Stimulated activated CD4-positive, alpha-beta T cell treated with anti-CD3 and anti-CD28 coated beads, TNF-alpha, amount 100 ng/mL, for 24 hours (primary cell): ENCODE measurements at regions not wholly inside any gene's neighbourhood (a gene's known extent, or its start where the extent isn't known, plus 50 kb on each side); places are given as distances from the start of the nearest gene placed in this dataset.
"Not testable (repeated sequence)": the region's sequence is repeated elsewhere in the genome, so short reads cannot be mapped to it uniquely, and the experiment has no call there.

Experiments used
- DNase-seq, 3 experiments: peaks; one replicate each; pipeline ENCODE4 v3.0.0-alpha.2; 2020; ENCODE audit warnings: low read depth in 3 of 3

DNA sequence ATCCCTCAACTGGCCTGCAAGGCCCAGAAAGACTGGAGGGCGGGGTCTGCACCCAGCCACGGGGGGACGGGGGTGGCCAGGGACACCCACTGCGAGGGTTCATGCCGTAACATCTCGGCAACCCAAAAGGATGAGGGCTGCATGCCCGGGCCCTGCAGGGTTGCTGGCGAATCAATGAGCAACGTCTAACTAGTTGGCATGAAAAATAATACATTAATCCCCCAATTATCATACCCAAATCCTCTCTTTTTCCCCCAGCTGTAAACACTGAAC lies 232.2 kb downstream of the TUBA3C start:
- no peak for DNase-seq

DNA sequence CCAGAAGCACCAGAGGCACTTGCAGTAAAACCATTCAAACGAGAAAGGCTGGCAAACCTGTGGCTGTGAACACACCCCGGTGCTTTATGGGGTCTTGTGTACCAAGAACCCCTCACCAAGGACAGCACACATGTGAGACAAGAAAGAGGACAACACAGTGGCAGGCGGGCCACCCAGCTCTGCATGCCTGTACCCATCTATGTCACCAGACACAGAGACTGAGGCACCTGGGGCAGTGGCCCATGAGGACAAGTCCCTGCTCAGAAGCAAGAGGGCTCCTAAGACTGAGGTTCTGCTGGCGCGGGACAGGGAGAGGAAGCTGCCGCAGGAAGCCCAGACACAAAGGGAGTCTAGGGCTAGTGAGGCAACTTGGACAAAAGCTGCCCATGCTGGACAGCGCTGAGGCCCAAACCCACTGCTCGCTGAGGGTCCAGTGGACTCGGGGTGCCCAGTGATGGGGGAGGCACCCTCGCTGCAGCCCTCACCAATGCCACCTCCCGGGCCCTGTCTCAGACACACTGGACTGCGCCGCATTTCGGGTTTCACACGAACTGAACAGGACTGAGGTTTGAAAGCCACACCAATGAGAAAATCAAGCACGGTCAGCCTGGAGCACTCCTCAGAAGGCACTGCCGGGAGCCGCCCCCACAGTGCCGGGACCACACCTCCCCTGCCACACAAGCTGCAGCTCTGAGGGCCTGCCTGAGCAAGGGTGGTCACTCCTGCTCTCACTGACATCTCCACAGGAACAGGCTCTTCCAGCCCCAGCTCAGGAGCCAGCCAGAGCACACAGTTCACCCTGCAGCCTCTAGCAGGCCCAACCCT lies 232.7 kb downstream of the TUBA3C start:
- no peak for DNase-seq

DNA sequence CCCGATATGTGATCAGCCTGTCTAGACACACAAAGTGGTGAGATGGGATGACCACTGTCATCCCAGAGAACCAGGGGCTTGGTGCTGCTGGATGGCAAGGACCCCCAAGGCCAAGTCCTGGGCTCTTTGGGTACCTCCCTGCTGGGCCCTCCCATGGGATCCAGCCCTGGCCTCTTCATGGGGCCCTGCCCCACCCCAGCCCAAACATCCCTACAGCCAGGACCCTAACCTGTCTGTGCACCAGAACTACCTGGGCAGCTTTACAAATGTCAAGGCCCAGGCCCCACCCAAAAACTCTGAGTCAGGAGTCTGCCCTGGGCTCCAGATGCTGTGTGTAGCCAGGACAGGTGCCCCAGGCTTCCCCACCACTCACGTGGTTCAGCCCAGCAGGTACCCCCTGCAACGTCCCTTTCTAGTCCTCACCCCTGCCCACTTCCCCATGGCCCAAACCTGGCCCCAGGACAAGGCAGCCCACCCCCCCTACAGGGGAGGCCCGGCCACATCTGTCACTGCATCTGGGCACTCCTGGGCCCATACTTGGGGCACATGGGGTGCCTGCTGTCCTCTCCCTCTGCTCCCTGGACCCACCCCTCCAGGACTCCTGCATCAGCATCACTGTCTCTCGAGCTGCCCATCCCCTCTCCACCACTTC lies 233.5 kb downstream of the TUBA3C start:
- no peak for DNase-seq

DNA sequence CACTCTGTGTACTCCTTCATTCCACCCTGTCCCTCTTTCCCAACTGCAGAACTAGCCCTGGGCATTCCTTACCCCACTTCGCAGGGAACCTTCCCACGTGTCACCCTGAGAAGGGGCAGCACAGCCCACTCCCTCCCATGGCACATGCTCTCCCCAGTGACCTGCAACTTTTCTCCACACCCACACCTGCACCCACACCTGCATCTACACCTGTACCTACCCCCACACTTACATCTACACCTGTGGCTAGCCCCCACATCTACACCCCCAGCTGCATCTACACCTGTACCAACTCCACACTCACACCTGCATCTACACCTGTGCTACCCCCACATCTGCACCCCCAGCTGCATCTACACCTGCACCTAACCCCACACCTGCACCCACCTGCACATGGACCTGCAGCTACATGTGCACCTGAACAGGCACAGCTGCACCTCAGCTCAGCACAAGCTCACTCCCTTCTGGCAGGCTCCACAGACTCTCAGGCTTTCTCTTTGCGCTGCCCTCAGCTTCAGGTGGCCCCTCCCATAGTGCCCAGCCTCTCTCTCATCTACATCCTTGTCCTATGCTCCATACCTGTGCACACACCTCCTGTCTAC lies 234.1 kb downstream of the TUBA3C start:
- DNase-seq = no peak

DNA sequence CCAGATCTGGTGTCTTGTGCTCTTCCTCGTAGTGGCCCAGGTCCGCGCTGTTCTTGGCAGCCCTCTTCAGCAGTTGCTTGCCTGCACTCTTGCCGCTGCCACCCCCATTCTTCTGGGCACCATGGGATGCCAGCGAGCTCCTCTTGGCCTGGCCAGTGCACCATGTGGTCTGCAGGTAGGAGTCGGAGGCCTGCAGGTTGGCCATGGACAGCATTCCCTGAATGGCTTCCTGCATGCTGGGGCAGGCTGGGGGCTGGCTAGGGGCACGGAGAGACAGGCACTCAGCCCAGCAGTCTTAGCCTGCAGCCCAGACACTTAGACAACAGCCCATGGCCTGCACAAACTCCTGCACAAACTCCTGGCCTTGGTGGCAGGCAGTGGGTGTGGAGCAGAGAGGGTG lies 234.9 kb downstream of the TUBA3C start:
- DNase-seq = no peak

DNA sequence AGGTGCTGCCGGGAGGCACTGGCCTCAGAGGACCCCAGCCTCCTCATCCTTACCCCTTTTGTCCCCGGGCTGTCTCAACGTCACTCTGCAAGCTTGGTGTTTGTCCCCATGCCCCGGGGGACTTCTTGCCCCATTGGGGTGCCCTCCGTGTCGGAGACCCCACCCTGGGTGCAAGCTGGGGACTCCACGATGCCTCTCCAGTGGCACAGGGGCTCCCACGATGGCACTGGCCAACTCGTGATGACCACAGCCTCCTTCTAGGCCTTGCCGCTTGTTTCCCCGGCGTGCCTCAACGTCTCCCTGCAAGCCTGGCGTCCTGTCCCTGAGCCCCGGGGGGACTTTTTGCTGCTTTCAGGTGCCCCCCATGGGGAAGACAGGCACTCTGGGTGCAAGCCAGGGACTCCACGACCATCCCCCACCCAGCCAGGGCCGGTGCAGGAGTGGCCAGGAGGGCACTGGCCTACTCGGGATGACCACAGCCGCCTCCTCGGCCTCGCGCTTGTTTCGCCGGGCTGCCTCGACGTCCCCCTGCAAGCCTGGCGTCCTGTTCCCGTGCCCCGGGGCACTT lies 237.0 kb downstream of the TUBA3C start:
- no peak for DNase-seq

DNA sequence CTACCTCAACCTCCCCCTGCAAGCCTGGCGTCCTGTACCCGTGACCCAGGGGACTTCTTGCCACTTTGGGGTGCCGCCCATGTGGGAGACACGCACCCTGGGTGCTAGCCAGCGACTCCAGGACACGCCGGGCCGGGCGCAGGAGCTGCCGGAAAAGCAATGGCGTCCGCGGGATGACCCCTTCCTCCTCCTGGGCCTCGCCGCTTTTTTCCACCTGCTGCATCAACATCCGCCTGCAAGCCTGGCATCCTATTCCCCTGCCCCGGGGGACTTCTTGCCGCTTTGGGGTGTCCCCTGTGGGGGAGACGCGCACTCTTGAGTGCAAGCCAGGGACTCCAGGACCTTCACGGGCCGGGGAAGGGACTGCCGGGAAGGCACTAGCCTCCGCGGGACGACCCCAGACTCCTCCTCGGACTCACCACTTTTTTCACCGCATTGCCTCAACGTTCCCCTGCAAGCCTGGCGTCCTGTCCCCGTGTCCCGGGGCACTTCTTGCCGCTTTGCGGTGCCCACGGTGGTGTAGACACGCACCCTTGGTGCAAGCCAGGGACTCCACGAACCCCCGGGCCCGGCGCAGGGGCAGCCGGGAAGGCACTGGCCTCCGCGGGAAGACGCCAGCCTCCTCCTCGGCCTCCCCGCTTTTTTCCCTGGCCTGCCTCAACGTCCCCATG lies 237.8 kb downstream of the TUBA3C start:
- DNase-seq = no peak

DNA sequence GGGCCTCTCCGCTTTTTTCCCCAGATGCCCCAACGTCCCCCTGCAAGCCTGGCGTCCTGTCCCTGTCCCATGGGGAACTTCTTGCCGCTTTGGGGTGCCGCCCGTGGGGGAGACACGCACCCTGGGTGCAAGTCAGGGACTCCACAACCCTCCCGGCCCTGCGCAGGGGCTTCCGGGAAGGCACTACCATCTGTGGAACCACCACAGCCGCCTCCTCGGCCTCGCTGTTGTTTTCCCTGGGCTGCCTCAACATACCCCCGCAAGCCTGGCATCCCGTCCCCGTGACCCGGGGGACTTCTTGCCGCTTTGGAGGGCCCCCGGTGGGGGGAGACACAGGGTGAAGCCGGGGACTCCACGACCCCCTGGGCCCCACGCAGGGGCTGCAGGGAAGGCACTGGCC lies 238.4 kb downstream of the TUBA3C start:
- DNase-seq = no peak

DNA sequence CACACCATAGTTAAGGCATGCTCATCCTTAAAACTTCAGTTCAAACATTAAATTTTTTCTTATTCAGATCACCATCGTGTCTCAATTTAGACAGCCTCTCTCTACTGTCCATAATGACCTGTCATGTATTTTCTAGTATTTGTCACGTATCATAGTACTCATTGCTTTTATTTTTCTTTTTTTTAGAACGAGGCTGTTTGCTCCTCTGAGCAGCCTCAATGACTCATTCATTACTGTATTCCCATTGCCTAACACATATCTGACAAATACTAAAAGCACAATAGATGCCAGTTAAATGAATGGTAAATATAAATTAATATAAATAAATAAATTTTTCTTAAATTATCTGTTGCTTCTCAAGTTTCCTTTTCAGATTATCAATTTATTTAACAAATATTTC lies 245.5 kb downstream of the TUBA3C start:
- no peak for DNase-seq

DNA sequence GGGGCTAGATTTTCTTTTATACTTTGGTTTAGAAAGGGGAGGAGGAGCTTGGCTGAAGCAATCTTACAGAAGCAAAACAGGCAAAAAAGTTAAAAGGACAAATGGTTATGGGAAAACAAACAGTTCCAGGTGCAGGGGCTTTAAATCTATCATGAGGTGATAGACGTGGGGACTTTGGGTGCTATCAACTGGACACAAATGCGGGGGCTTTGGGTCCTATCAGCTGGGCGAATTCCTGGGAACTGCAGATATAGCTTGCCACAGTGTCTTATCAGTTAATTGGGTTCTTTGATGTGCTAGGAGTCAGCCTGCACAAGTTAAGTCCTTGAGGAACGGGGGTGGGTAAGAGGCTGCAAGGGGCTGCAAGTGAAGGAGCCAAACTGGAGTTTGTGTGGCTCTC lies 260.6 kb downstream of the TUBA3C start:
- no peak for DNase-seq

DNA sequence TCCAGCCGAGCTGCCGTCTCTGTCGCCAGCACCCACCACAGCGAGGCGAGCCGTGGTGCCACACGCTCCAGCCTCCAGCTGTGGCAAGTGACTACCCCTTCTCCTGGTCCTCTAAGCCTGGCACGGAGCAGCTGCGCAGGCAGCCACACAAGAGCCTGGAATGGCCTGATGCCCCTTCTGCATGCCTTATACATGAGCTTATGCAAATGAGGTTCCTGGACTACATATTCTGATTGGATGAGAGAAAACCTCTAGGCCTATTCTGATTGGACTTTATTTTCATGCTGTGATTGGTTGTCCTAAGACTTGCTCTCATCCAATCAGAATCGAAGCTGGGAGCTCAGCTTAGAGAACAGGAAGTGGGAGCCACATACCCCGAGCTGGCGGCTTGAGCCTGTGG lies 276.5 kb downstream of the TUBA3C start:
- not testable (repeated sequence) for DNase-seq

DNA sequence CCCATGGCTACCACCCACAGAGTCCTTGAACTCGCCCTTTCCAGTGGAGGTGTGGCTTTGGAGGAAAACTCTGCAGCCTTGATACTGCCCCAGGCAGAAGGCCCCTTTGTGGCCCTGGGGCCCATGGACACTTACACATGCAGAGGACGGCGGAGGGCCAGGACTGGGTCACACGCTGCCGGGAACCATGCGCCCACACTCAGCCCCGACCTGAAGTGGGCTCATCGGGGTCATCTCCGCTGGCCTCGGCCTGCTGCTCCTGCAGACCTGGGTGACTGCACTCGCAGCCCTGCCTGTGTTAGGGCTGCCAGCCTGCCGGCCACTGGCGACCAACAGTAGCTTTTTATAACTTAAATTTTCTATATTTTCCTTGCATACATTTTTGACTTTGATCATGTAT lies 286.2 kb downstream of the TUBA3C start:
- DNase-seq = not testable (repeated sequence)

DNA sequence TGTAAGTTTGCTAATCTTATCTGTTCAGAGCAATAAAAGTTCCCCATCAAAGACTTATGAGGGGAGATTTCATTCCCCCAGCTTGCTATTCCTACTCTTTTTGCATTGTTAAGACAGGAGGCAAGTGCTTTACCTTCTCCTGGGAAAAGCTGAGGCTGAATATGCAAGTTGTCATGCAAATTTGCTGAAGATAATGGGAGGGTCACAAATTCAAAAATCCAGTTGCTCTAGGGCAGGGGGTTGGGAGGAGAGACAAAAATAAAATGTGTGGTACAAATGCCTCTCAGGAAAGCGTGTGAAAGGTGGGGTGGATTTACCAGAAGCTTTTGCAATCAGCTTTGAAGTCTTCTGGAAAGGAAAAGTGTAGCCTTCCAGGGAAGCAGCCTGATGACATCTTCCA lies 290.4 kb downstream of the TUBA3C start:
- DNase-seq = not testable (repeated sequence)

DNA sequence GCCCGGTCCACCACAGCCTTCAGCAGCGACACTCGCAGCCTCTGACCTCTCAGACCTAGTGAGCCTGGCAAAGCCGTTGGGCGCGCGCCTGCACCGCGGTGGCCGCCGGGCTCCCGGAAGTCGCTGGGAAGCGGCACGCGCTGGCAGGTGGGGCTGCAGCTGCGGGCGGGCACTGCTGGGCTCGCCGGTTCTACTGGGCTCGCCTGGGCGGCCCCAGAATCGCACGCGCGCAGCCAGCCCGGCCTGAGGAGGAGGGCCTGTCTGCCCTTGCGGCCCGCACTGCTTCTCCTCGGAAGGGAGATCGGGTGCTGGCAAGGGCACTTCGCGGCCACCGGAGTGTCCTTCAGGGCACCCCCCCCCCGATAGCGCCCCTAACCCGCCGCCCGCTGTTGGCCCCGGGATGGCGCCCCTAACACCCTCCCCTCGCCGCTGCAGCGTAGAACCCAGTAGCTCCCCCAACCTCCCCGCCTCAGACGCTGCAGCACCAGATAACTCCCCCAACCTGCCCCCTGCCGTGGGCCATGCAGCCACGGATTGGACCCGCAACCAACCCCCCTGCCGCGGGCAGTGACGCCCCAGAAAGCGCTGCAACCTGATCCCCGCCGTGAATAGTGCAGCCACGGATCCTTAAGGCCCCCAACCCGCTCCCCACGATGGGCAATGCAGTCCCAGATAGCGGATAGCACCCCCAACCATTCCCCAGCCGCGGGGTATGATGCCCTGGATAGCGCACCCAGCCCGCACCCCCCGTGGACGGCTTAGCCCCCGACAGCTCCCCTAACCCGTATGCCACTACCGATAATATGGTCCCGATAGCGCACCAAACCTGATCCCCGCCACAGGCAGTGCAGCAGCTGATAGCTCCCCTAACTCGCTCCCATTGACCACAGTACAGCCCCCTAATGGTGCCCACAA lies 306.5 kb downstream of the TUBA3C start:
- DNase-seq = not testable (repeated sequence)

DNA sequence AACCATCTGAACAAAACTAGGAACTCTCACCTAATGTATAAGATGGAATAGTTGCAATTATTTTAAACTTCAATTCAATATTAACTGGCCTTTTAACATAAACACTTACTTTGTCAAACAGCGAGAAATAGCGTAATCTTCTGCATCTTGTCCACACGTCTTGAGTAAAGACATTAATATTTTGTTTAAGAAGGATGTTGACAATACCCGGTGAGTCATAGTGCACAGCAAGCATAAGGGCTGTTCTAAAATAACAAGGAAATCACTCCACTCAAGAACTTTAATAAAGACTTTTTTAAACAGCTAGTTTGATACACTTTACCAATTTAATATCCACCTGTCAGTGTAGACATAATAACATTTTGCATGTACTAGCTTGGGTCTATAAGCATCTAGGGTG lies 311.1 kb downstream of the TUBA3C start:
- DNase-seq = not testable (repeated sequence)

DNA sequence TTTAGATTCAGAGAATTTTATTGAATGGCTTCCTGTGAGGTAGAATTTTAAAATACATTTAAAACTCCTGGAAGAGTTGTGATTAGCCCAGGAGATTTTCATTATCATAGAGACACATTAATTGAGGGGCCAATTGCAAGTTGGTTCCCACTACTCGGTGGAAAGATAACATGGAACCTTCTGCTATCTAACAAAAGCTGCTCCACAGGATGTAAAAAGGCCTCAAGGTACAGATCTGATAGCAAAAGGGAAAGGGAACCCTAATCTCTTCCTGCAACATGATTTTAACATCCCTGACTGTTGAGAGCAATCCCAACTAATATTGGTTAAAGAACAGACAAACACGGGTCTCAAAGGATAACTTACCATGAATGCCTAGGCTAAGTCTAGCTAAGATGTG lies 312.3 kb downstream of the TUBA3C start:
- not testable (repeated sequence) for DNase-seq

DNA sequence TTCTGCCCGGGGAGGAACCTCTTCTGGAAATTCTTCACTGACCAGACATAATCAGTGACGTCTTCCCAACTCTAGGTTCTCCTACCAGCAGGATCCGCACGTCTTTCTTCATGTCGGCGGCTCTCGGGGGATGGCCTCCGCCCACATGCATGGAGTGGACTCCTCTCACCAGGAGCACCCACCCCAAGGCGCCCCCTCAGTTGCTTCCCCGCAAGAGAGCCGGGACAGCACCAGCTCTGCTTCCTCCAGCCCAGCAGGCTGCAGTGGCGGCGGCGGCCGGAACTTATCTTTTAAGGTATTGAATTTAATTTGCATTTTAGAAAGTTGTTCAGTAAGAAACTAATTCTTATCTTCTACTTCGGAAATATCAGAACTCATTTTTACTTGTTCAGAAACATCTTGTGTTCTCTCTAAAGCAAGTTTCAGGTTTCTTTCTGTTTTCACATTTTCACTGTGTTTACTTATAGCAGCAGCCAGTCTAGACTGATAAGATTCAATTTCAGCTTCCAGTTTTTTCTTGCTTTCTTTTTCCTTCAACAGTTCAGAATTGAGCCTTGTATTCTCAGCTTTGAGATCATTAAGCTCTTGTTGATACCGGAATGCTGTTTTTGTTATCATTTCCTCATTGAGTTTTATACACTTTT lies 343.5 kb downstream of the TUBA3C start:
- not testable (repeated sequence) for DNase-seq

DNA sequence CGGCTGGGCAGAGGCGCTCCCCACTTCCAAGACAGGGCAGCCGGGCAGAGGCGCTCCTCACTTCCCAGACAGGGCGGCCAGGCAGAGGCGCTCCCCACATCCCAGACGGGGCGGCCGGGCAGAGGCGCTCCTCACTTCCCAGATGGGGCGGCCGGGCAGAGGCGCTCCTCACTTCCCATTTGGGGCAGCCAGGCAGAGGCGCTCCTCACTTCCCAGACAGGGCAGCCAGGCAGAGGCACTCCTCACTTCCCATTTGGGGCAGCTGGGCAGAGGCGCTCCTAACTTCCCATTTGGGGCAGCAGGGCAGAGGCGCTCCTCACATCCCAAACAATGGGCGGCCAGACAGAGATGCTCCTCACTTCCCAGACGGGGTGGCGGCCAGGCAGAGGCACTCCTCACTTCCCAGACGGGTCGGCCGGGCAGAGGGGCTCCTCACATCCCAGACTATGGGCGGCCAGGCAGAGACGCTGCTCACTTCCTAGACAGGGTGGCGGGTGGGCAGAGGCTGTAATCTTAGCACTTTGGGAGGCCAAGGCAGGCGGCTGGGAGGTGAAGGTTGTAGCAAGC lies 344.4 kb downstream of the TUBA3C start:
- DNase-seq = not testable (repeated sequence)

DNA sequence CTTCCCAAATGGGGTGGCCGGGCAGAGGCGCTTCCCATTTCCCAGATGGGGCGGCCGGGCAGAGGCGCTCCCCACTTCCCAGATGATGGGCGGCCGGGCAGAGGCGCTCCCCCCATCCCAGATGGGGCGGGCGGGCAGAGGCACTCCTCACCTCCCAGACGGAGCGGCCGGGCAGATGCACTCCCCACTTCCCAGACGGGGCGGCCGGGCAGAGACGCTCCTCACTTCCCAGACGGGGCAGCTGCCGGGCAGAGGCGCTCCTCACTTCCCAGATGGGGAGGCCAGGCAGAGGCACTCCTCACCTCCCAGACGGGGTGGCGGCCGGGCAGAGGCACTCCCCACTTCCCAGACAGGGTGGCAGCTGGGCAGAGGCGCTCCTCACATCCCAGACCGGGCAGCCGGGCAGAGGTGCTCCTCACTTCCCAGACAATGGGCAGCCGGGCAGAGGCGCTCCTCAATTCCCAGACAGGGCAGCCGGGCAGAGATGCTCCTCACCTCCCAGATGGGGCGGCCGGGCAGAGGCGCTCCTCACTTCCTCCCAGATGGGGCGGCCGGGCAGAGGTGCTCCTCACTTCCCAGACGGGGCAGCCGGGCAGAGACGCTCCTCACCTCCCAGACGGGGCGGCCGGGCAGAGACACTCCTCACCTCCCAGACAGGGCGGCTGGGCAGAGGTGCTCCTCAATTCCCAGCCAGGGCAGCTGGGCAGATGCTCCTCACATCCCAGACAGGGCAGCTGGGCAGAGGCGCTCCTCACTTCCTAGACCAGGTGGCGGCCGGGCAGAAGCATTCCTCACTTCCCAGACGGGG lies 345.0 kb downstream of the TUBA3C start:
- DNase-seq = not testable (repeated sequence)

DNA sequence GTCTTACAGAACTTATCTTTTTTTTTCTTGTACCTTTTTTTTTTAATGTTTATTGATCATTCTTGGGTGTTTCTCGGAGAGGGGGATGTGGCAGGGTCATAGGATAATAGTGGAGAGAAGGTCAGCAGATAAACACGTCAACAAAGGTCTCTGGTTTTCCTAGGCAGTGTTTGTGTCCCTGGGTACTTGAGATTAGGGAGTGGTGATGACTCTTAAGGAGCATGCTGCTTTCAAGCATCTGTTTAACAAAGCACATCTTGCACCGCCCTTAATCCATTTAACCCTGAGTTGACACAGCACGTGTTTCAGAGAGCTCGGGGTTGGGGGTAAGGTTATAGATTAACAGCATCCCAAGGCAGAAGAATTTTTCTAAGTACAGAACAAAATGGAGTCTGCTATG lies 345.9 kb downstream of the TUBA3C start:
- not testable (repeated sequence) for DNase-seq
